HG02642 (cell line): ENCODE measurements at regions not wholly inside any gene's neighbourhood (a gene's known extent, or its start where the extent isn't known, plus 50 kb on each side); places are given as distances from the start of the nearest gene placed in this dataset.

Source experiments
- ATAC-seq: cut with Tn5 transposase; IDR thresholded peaks from one replicate; pipeline ENCODE4 v1.9.1; 2021; ENCODE audit warnings: mild to moderate bottlenecking; ENCODE audit not compliant: unreplicated experiment, poor library complexity

GRCh38 chr1:38283696-38284470 is 237.3 kb upstream of the POU3F1 start:
- ATAC-seq = no peak

- ATAC-seq = no peak
Observed at GRCh38 chr1:38279148-38279547, 232.6 kb upstream of the POU3F1 start.

GRCh38 chr1:38277646-38278045 is 231.1 kb upstream of the POU3F1 start:
- no peak for ATAC-seq

- ATAC-seq = no peak
Observed at GRCh38 chr1:38275960-38276359, 229.4 kb upstream of the POU3F1 start.

GRCh38 chr1:38274974-38275373 is 228.4 kb upstream of the POU3F1 start:
- ATAC-seq = no peak

GRCh38 chr1:38273196-38273804 is 226.7 kb upstream of the POU3F1 start:
- ATAC-seq = no peak

- no peak for ATAC-seq
Observed at GRCh38 chr1:38272515-38272914, 225.9 kb upstream of the POU3F1 start.

GRCh38 chr1:38270849-38271633 is 224.4 kb upstream of the POU3F1 start:
- ATAC-seq = no peak

- ATAC-seq = no peak
Observed at GRCh38 chr1:38269923-38270848, 223.6 kb upstream of the POU3F1 start.

GRCh38 chr1:38268226-38268625 is 221.6 kb upstream of the POU3F1 start:
- no peak for ATAC-seq

- no peak for ATAC-seq
Observed at GRCh38 chr1:38267037-38268036, 220.7 kb upstream of the POU3F1 start.

GRCh38 chr1:38266197-38266520 is 219.6 kb upstream of the POU3F1 start:
- no peak for ATAC-seq

GRCh38 chr1:38265293-38266196 is 219.0 kb upstream of the POU3F1 start:
- ATAC-seq = no peak

- no peak for ATAC-seq
Observed at GRCh38 chr1:38263438-38263837, 216.8 kb upstream of the POU3F1 start.

GRCh38 chr1:38261574-38261973 is 215.0 kb upstream of the POU3F1 start:
- no peak for ATAC-seq

- ATAC-seq = no peak
Observed at GRCh38 chr1:38258085-38258627, 211.6 kb upstream of the POU3F1 start.

- no peak for ATAC-seq
Observed at GRCh38 chr1:38257374-38257773, 210.8 kb upstream of the POU3F1 start.

- no peak for ATAC-seq
Observed at GRCh38 chr1:38256072-38256471, 209.5 kb upstream of the POU3F1 start.
